Mesenchymal stem cell (in vitro differentiated cells and primary cell): ENCODE measurements at regions not wholly inside any gene's neighbourhood (a gene's known extent, or its start where the extent isn't known, plus 50 kb on each side); places are given as distances from the start of the nearest gene placed in this dataset.

ENCODE experiments used
- DNase-seq: peaks from one replicate; pipeline ENCODE4 v3.0.0-alpha.2; 2013
- H2AFZ ChIP-seq: one replicate; pipeline ENCODE4 v1.6.1; 2013; ENCODE audit warnings: low read depth, mild to moderate bottlenecking, control low read depth, inconsistent platforms, low read length, moderate library complexity
- H2AK5ac ChIP-seq: 2 replicates; pipeline ENCODE4 v1.6.1; 2013; ENCODE audit warnings: low read length, moderate library complexity, mild to moderate bottlenecking, inconsistent platforms; ENCODE audit not compliant: severe bottlenecking
- H2BK120ac ChIP-seq: one replicate; pipeline ENCODE4 v1.6.1; 2013; ENCODE audit warnings: low read depth, mild to moderate bottlenecking, inconsistent platforms, low read length, moderate library complexity
- H2BK12ac ChIP-seq, 2 experiments: one replicate each; pipeline ENCODE4 v1.6.1; 2013; ENCODE audit warnings: inconsistent platforms in 2 of 2, low read length in 2 of 2, mild to moderate bottlenecking in 2 of 2, moderate library complexity in 2 of 2, control low read depth in 1 of 2
- H2BK15ac ChIP-seq: one replicate; pipeline ENCODE4 v1.6.1; 2013; ENCODE audit warnings: mild to moderate bottlenecking, low read depth, inconsistent platforms; ENCODE audit not compliant: poor library complexity, severe bottlenecking
- H2BK5ac ChIP-seq: 2 replicates; pipeline ENCODE4 v1.6.1; 2013; ENCODE audit warnings: low read depth, mild to moderate bottlenecking, low read length, control low read depth, inconsistent platforms; ENCODE audit not compliant: poor library complexity, severe bottlenecking
- H3K14ac ChIP-seq, 2 experiments: one replicate each; pipeline ENCODE4 v1.6.1; 2013; ENCODE audit warnings: inconsistent platforms in 2 of 2, low read length in 2 of 2, control low read depth in 1 of 2, mild to moderate bottlenecking in 1 of 2, moderate library complexity in 1 of 2
- H3K18ac ChIP-seq, 2 experiments: one replicate each; pipeline ENCODE4 v1.6.1; 2013; ENCODE audit warnings: inconsistent platforms in 2 of 2, low read length in 2 of 2, control low read depth in 1 of 2, low read depth in 1 of 2, mild to moderate bottlenecking in 1 of 2
- H3K23ac ChIP-seq, 2 experiments: one replicate each; pipeline ENCODE4 v1.6.1; 2013; ENCODE audit warnings: inconsistent platforms in 2 of 2, low read length in 2 of 2, mild to moderate bottlenecking in 2 of 2, moderate library complexity in 2 of 2, control low read depth in 1 of 2
- H3K27ac ChIP-seq: 2 replicates; pipeline ENCODE4 v1.5.1; 2013; ENCODE audit warnings: mild to moderate bottlenecking, moderate library complexity, low read length, control low read depth, inconsistent platforms; ENCODE audit not compliant: poor library complexity, severe bottlenecking
- H3K27me3 ChIP-seq, 2 experiments: 2 replicates each; pipeline versions ENCODE4 v1.6.1 to v1.7.0; 2013; ENCODE audit warnings: low read length in 2 of 2, mild to moderate bottlenecking in 2 of 2, moderate library complexity in 2 of 2, control low read depth in 1 of 2, inconsistent platforms in 1 of 2; ENCODE audit not compliant: control insufficient read depth in 1 of 2, insufficient read depth in 1 of 2
- H3K36me3 ChIP-seq, 2 experiments: 2 replicates each; pipeline versions ENCODE4 v1.6.1 to v1.7.0; 2013; ENCODE audit warnings: low read length in 2 of 2, control low read depth in 1 of 2, inconsistent platforms in 1 of 2, low read depth in 1 of 2, mild to moderate bottlenecking in 1 of 2; ENCODE audit not compliant: insufficient read depth in 2 of 2, control insufficient read depth in 1 of 2
- H3K4ac ChIP-seq, 2 experiments: one replicate each; pipeline ENCODE4 v1.6.1; 2013; ENCODE audit warnings: inconsistent platforms in 2 of 2, low read length in 2 of 2, mild to moderate bottlenecking in 2 of 2, moderate library complexity in 2 of 2, control low read depth in 1 of 2, low read depth in 1 of 2
- H3K4me1 ChIP-seq: 2 replicates; pipeline ENCODE4 v1.6.1; 2013; ENCODE audit warnings: low read depth, low read length, control low read depth; ENCODE audit not compliant: control insufficient read depth, insufficient read depth
- H3K4me2 ChIP-seq: 2 replicates; pipeline ENCODE4 v1.6.1; 2013; ENCODE audit warnings: low read length, mild to moderate bottlenecking, inconsistent platforms; ENCODE audit not compliant: poor library complexity, severe bottlenecking
- H3K4me3 ChIP-seq, 2 experiments: 2 replicates each; pipeline versions ENCODE4 v1.5.1 to v1.7.0; 2013; ENCODE audit warnings: low read length in 2 of 2, mild to moderate bottlenecking in 2 of 2, control low read depth in 1 of 2, low read depth in 1 of 2; ENCODE audit not compliant: insufficient read depth in 1 of 2
- H3K79me1 ChIP-seq: replicated peaks from 2 replicates; pipeline ENCODE4 v1.6.1; 2013; ENCODE audit warnings: mild to moderate bottlenecking, control low read depth, low read length, inconsistent platforms; ENCODE audit not compliant: poor library complexity, severe bottlenecking
- H3K9ac ChIP-seq: 2 replicates; pipeline ENCODE4 v1.7.0; 2013; ENCODE audit warnings: mild to moderate bottlenecking, low read length, moderate library complexity
- H3K9me3 ChIP-seq: 2 replicates; pipeline ENCODE4 v1.7.0; 2013; ENCODE audit warnings: mild to moderate bottlenecking, low read length; ENCODE audit not compliant: control insufficient read depth
- H4K8ac ChIP-seq: one replicate; pipeline ENCODE4 v1.6.1; 2013; ENCODE audit warnings: inconsistent platforms, mild to moderate bottlenecking, low read length, moderate library complexity
- H4K91ac ChIP-seq: one replicate; pipeline ENCODE4 v1.6.1; 2013; ENCODE audit warnings: mild to moderate bottlenecking, low read length, inconsistent platforms
- WGBS: methylation state at CpG from one replicate; pipeline ENCODE4 v1.1.7; 2013; ENCODE audit warnings: mixed read lengths; 5-methylcytosine and 5-hydroxymethylcytosine counted together

DNA sequence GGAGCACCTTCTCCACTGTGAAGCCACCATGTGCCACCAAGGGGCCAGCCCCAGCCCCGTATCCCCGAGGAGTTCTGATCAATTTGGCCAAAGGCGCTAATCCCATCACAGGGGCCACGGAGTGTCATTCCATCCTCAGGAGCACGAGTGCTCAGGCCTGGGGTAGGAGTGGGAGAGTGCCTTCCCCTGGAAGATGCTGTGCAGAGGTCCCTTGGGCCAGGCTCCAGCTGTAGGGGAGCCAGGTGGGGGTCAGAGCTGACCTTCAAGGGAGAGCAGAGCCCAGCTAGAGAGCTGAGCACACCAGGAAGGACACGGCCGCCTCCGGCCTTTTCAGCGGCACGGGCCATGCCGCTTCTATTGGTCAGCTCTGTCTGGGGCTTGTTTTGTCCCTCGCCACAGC lies 1459.9 kb downstream of the BRD1 start:
- H3K9me3 ChIP-seq, result no peaks in the 10 kb centered on the region
- no peak overlapping the region for H3K9ac ChIP-seq
- no peak overlapping the region for H2BK5ac ChIP-seq
- no peak overlapping the region for H2BK120ac ChIP-seq
- 75% methylated on average over 11 of the region's 12 CpGs for WGBS
- no peak overlapping the region for H3K18ac ChIP-seq
- no peak overlapping the region for H3K4me2 ChIP-seq
- no peak overlapping the region for H2AFZ ChIP-seq
- no peak overlapping the region for H3K4ac ChIP-seq
- no peak for DNase-seq
- H3K79me1 ChIP-seq, result no peaks in the 10 kb centered on the region
- H3K23ac ChIP-seq, result no peak overlapping the region
- H2AK5ac ChIP-seq, result no peak overlapping the region
- no peak overlapping the region for H3K4me3 ChIP-seq
- H2BK15ac ChIP-seq, result no peak overlapping the region
- no peak overlapping the region for H3K27ac ChIP-seq
- H4K8ac ChIP-seq, result no peak overlapping the region
- no peaks in the 10 kb centered on the region for H3K4me1 ChIP-seq
- no peaks in the 10 kb centered on the region for H3K36me3 ChIP-seq
- H4K91ac ChIP-seq, result no peak overlapping the region
- no peak overlapping the region for H3K14ac ChIP-seq
- no peak overlapping the region for H2BK12ac ChIP-seq
- H3K27me3 ChIP-seq, result no peaks in the 10 kb centered on the region

- H3K27ac ChIP-seq, result no peak overlapping the region
- WGBS, result 73% methylated on average over 9 of the region's 9 CpGs
Observed at GRCh38 chr22:48366591-48366990, 1461.1 kb downstream of the BRD1 start.

DNA sequence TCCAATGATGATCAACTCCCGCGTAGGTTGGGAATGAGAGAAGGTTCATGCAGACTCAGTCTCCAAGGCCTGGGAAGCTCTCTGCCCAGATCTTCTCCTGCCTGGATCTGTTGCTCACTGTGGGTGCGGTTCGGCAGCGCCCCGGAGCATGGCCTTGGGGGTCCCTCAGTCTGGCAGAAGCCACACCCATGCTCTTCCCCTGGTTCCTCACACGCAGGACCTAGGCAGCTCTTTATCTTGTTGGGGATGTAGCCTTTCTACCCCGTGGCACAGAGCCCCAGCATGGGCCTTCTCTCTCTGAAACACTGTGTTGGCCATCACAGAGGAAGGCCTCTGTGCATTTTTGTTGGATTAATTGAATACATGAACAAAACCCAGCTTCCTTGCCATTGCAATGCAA lies 1461.6 kb downstream of the BRD1 start:
- Histone ChIP-seq H3K27me3 (no peaks in the 10 kb centered on the region), H2BK120ac (no peak overlapping the region), H2BK5ac (no peak overlapping the region), H3K4me3 (no peak overlapping the region), H3K79me1 (no peaks in the 10 kb centered on the region), H3K18ac (no peak overlapping the region), H2BK12ac (no peak overlapping the region), H4K91ac (no peak overlapping the region), H3K4me1 (no peaks in the 10 kb centered on the region), H3K23ac (no peak overlapping the region), H2BK15ac (no peak overlapping the region), H3K36me3 (no peaks in the 10 kb centered on the region), H3K9me3 (no peaks in the 10 kb centered on the region), H4K8ac (no peak overlapping the region), H3K27ac (no peak overlapping the region), H3K9ac (no peak overlapping the region), H2AK5ac (no peak overlapping the region), H3K14ac (no peak overlapping the region), H3K4ac (no peak overlapping the region), H3K4me2 (no peak overlapping the region), H2AFZ (no peak overlapping the region)
- WGBS, result 92% methylated on average over 7 of the region's 8 CpGs
- DNase-seq, result no peak

More at GRCh38 chr22:48366591-48366990, 1461.1 kb downstream of the BRD1 start:
- no peak overlapping the region for H3K4me3 ChIP-seq
- no peak overlapping the region for H2BK15ac ChIP-seq
- no peak overlapping the region for H3K23ac ChIP-seq
- H3K18ac ChIP-seq, result no peak overlapping the region
- no peak overlapping the region for H2BK12ac ChIP-seq
- no peak overlapping the region for H3K4me2 ChIP-seq
- no peak overlapping the region for H3K9ac ChIP-seq
- H3K4me1 ChIP-seq, result no peaks in the 10 kb centered on the region
- H3K4ac ChIP-seq, result no peak overlapping the region
- H3K14ac ChIP-seq, result no peak overlapping the region
- no peak overlapping the region for H4K91ac ChIP-seq
- H2AK5ac ChIP-seq, result no peak overlapping the region
- no peak overlapping the region for H4K8ac ChIP-seq
- no peak overlapping the region for H2BK5ac ChIP-seq
- DNase-seq, result no peak
- no peaks in the 10 kb centered on the region for H3K36me3 ChIP-seq
- H2BK120ac ChIP-seq, result no peak overlapping the region
- no peaks in the 10 kb centered on the region for H3K9me3 ChIP-seq
- H3K79me1 ChIP-seq, result no peaks in the 10 kb centered on the region
- no peaks in the 10 kb centered on the region for H3K27me3 ChIP-seq
- no peak overlapping the region for H2AFZ ChIP-seq

DNA sequence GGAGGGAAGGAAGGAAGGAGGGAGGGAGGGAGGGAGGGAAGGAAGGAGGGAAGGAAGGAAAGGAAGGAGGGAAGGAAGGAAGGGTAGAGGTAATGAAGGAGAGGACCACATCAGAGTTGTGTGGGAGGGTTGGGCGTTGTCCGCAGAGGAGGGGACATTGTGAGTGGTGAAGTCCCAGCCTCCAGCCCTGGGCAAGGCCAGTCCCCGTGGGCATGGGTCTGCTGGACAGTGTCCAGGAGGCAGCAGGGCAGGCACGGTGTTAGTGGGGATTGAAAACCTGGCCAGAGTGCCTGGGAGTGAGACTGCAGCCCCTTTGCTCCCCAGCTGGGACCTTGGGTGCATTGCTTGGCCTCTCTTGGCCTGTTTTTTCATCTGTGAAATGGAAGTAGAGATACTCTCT lies 1462.3 kb downstream of the BRD1 start:
- Histone ChIP-seq H2AFZ (no peak overlapping the region), H3K36me3 (no peaks in the 10 kb centered on the region), H3K9me3 (no peaks in the 10 kb centered on the region), H3K4me3 (no peak overlapping the region), H3K18ac (no peak overlapping the region), H2BK12ac (no peak overlapping the region), H3K4ac (no peak overlapping the region), H3K79me1 (no peaks in the 10 kb centered on the region), H2BK15ac (no peak overlapping the region), H2BK120ac (no peak overlapping the region), H3K27ac (no peak overlapping the region), H2BK5ac (no peak overlapping the region), H3K4me2 (no peak overlapping the region), H3K23ac (no peak overlapping the region), H4K91ac (peak overlapping the region; percentile 46), H3K9ac (no peak overlapping the region), H4K8ac (no peak overlapping the region), H3K4me1 (no peaks in the 10 kb centered on the region), H2AK5ac (no peak overlapping the region), H3K14ac (no peak overlapping the region), H3K27me3 (no peaks in the 10 kb centered on the region)
- 66% methylated on average over 4 of the region's 4 CpGs for WGBS
- DNase-seq, result no peak
